Mesendoderm (in vitro differentiated cells): ENCODE measurements at regions not wholly inside any gene's neighbourhood (a gene's known extent, or its start where the extent isn't known, plus 50 kb on each side); places are given as distances from the start of the nearest gene placed in this dataset.

Experiments
- DNase-seq: peaks from one replicate; pipeline ENCODE4 v3.0.0; 2013
- H2AK5ac ChIP-seq: 2 replicates; pipeline ENCODE4 v1.6.1; 2013; ENCODE audit warnings: low read length, inconsistent platforms
- H2BK120ac ChIP-seq: 2 replicates; pipeline ENCODE4 v1.6.1; 2013; ENCODE audit warnings: low read depth, mild to moderate bottlenecking, low read length, moderate library complexity, mixed read lengths
- H2BK15ac ChIP-seq: replicated peaks from 2 replicates; pipeline ENCODE4 v1.6.1; 2013; ENCODE audit warnings: low read depth, mild to moderate bottlenecking, moderate library complexity
- H2BK5ac ChIP-seq: 2 replicates; pipeline ENCODE4 v1.6.1; 2013; ENCODE audit warnings: low read length, inconsistent platforms
- H3K18ac ChIP-seq: 2 replicates; pipeline ENCODE4 v1.6.1; 2013; ENCODE audit warnings: mild to moderate bottlenecking, low read length, mixed read lengths
- H3K23ac ChIP-seq: one replicate; pipeline ENCODE4 v1.6.1; 2013; ENCODE audit warnings: low read length
- H3K27ac ChIP-seq: 2 replicates; pipeline ENCODE4 v1.5.1; 2013; ENCODE audit warnings: low read depth, mild to moderate bottlenecking, inconsistent platforms, low read length, moderate library complexity
- H3K27me3 ChIP-seq: 2 replicates; pipeline ENCODE4 v1.6.1; 2013; ENCODE audit warnings: low read length, control low read depth, mild to moderate bottlenecking, inconsistent platforms; ENCODE audit not compliant: insufficient read depth, poor library complexity
- H3K36me3 ChIP-seq: 2 replicates; pipeline ENCODE4 v1.6.1; 2013; ENCODE audit warnings: low read length, inconsistent platforms; ENCODE audit not compliant: control insufficient read depth, insufficient read depth
- H3K4ac ChIP-seq: one replicate; pipeline ENCODE4 v1.6.1; 2013; ENCODE audit warnings: low read depth, mild to moderate bottlenecking, low read length, moderate library complexity
- H3K4me1 ChIP-seq: 2 replicates; pipeline ENCODE4 v1.6.1; 2013; ENCODE audit warnings: low read depth, low read length, inconsistent platforms; ENCODE audit not compliant: control insufficient read depth
- H3K4me2 ChIP-seq: 2 replicates; pipeline ENCODE4 v1.6.1; 2013; ENCODE audit warnings: low read length
- H3K4me3 ChIP-seq: 2 replicates; pipeline ENCODE4 v1.5.1; 2013; ENCODE audit warnings: mild to moderate bottlenecking, low read length
- H3K56ac ChIP-seq: one replicate; pipeline ENCODE4 v1.6.1; 2013; ENCODE audit warnings: low read length
- H3K79me1 ChIP-seq: 2 replicates; pipeline ENCODE4 v1.6.1; 2013; ENCODE audit warnings: low read length, inconsistent platforms
- H3K79me2 ChIP-seq: 2 replicates; pipeline ENCODE4 v1.6.1; 2013; ENCODE audit warnings: mild to moderate bottlenecking, low read length; ENCODE audit not compliant: control insufficient read depth, insufficient read depth
- H3K9ac ChIP-seq: 2 replicates; pipeline ENCODE4 v1.6.1; 2013; ENCODE audit warnings: low read length, inconsistent platforms
- H4K5ac ChIP-seq: one replicate; pipeline ENCODE4 v1.6.1; 2013; ENCODE audit warnings: low read length
- H4K8ac ChIP-seq: one replicate; pipeline ENCODE4 v1.6.1; 2013; ENCODE audit warnings: low read depth, mild to moderate bottlenecking, control low read depth, low read length, moderate library complexity
- WGBS: extraction: QIAGEN DNeasy Blood & Tissue Kit; methylation state at CpG from one replicate; pipeline ENCODE4 v1.1.7; 2013; ENCODE audit warnings: low lambda C conversion rate, missing lambda C conversion rate; ENCODE audit not compliant: insufficient coverage; ENCODE audit errors: extremely low coverage; 5-methylcytosine and 5-hydroxymethylcytosine counted together

GRCh38 chr2:72001937-72002690, 145.5 kb downstream of the CYP26B1 start:
- Histone ChIP-seq H2BK15ac (no peak overlapping the region), H3K79me1 (no peaks in the 10 kb centered on the region), H3K4me2 (no peak overlapping the region), H3K27ac (no peak overlapping the region), H3K79me2 (no peaks in the 10 kb centered on the region), H2BK5ac (no peak overlapping the region), H3K4ac (no peak overlapping the region), H2AK5ac (no peak overlapping the region), H3K56ac (no peak overlapping the region), H3K4me3 (no peak overlapping the region), H3K36me3 (no peaks in the 10 kb centered on the region), H4K8ac (no peak overlapping the region), H3K27me3 (no peaks in the 10 kb centered on the region), H4K5ac (no peak overlapping the region), H2BK120ac (no peak overlapping the region), H3K4me1 (peaks cover 15% of the 10 kb centered on the region), H3K23ac (no peak overlapping the region), H3K9ac (no peak overlapping the region), H3K18ac (no peak overlapping the region)
- no CpG with 5 or more reads among the region's 9 CpGs for WGBS
- peak; percentile 85 for DNase-seq

GRCh38 chr2:72000110-72000509, 147.6 kb downstream of the CYP26B1 start:
- Histone ChIP-seq H2BK5ac (no peak overlapping the region), H3K9ac (no peak overlapping the region), H4K5ac (no peak overlapping the region), H3K18ac (no peak overlapping the region), H3K4me3 (no peak overlapping the region), H3K79me1 (no peaks in the 10 kb centered on the region), H4K8ac (no peak overlapping the region), H3K56ac (no peak overlapping the region), H3K27ac (no peak overlapping the region), H3K4ac (no peak overlapping the region), H3K79me2 (no peaks in the 10 kb centered on the region), H2AK5ac (no peak overlapping the region), H3K4me2 (no peak overlapping the region), H3K4me1 (peaks cover 15% of the 10 kb centered on the region), H3K23ac (no peak overlapping the region), H2BK15ac (no peak overlapping the region), H2BK120ac (no peak overlapping the region), H3K27me3 (no peaks in the 10 kb centered on the region), H3K36me3 (no peaks in the 10 kb centered on the region)
- WGBS, result no CpG with 5 or more reads among the region's 7 CpGs
- DNase-seq, result peak; percentile 59

- Histone ChIP-seq H3K27me3 (no peaks in the 10 kb centered on the region), H2BK15ac (no peak overlapping the region), H2BK5ac (no peak overlapping the region), H3K56ac (no peak overlapping the region), H3K4ac (no peak overlapping the region), H2AK5ac (no peak overlapping the region), H3K23ac (no peak overlapping the region), H3K4me1 (peaks cover 11% of the 10 kb centered on the region), H4K5ac (no peak overlapping the region), H3K79me2 (no peaks in the 10 kb centered on the region), H3K4me2 (no peak overlapping the region), H3K79me1 (no peaks in the 10 kb centered on the region), H4K8ac (no peak overlapping the region), H3K27ac (no peak overlapping the region), H3K4me3 (no peak overlapping the region), H3K18ac (no peak overlapping the region), H2BK120ac (no peak overlapping the region), H3K9ac (no peak overlapping the region), H3K36me3 (no peaks in the 10 kb centered on the region)
- no peak for DNase-seq
- no CpG with 5 or more reads among the region's 5 CpGs for WGBS
Measured at GRCh38 chr2:71999580-71999979, 148.1 kb downstream of the CYP26B1 start.

DNA sequence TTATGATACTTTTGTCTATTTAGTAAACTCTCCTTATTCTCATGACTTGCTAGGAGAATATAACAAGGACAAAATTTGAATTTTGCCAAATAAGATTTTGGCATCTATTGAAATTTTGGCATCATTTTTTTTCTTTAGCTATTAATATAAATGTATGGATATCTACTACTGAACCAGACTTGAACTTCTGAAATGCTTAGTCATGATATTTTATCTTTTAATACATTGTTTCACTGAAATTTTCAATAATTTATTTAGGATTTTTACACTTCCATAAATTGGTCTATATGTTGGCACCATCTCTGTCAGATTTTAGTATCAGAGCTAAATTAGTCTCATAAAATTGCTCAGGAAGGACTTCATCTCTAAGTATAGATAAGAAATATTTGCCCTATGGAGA, 149.8 kb downstream of the CYP26B1 start:
- Histone ChIP-seq H3K4me2 (no peak overlapping the region), H3K56ac (no peak overlapping the region), H3K27ac (no peak overlapping the region), H2AK5ac (no peak overlapping the region), H4K8ac (no peak overlapping the region), H3K23ac (no peak overlapping the region), H2BK120ac (no peak overlapping the region), H4K5ac (no peak overlapping the region), H3K79me2 (no peaks in the 10 kb centered on the region), H3K79me1 (no peaks in the 10 kb centered on the region), H3K18ac (no peak overlapping the region), H2BK15ac (no peak overlapping the region), H3K4me3 (no peak overlapping the region), H3K36me3 (no peaks in the 10 kb centered on the region), H3K27me3 (no peaks in the 10 kb centered on the region), H3K4ac (no peak overlapping the region), H2BK5ac (no peak overlapping the region), H3K4me1 (peaks cover 11% of the 10 kb centered on the region), H3K9ac (no peak overlapping the region)
- no peak for DNase-seq

- Histone ChIP-seq H3K56ac (no peak overlapping the region), H3K27ac (no peak overlapping the region), H3K4me1 (peaks cover 4% of the 10 kb centered on the region), H3K79me2 (no peaks in the 10 kb centered on the region), H2BK15ac (no peak overlapping the region), H3K23ac (no peak overlapping the region), H3K79me1 (no peaks in the 10 kb centered on the region), H3K9ac (no peak overlapping the region), H4K8ac (no peak overlapping the region), H2BK120ac (no peak overlapping the region), H3K18ac (no peak overlapping the region), H3K36me3 (no peaks in the 10 kb centered on the region), H4K5ac (no peak overlapping the region), H3K27me3 (no peaks in the 10 kb centered on the region), H3K4me2 (no peak overlapping the region), H2BK5ac (no peak overlapping the region), H3K4me3 (no peak overlapping the region), H2AK5ac (no peak overlapping the region), H3K4ac (no peak overlapping the region)
- peak; percentile 50 for DNase-seq
- no CpG with 5 or more reads among the region's 3 CpGs for WGBS
Measured at GRCh38 chr2:71995067-71995665, 152.5 kb downstream of the CYP26B1 start.

DNA sequence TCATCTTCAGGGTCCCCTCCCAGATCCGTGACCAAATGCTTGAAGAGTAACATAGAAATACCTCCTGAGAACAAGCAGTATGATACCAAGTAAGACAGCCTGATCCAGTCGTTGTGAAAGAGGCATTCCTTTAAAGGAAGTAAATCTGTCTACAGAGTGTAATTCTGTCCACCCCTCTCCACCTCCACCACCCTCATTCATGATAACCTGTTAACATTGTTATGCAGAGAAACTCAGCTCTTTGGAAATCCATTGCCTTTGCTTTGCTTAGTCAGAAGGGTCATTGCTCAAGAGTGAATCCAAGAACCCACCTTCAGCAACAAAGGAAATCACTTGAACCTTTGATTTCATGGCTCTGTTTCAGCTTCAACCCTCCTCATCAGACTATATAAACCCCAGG, 155.6 kb downstream of the CYP26B1 start:
- no peak for DNase-seq
- no peak overlapping the region for H2BK120ac ChIP-seq
- no peak overlapping the region for H3K4ac ChIP-seq
- H2BK5ac ChIP-seq, result no peak overlapping the region
- no peak overlapping the region for H4K8ac ChIP-seq
- H3K27ac ChIP-seq, result no peak overlapping the region
- H3K36me3 ChIP-seq, result no peaks in the 10 kb centered on the region
- no peak overlapping the region for H4K5ac ChIP-seq
- H3K4me3 ChIP-seq, result no peak overlapping the region
- no peak overlapping the region for H2BK15ac ChIP-seq
- no peaks in the 10 kb centered on the region for H3K79me1 ChIP-seq
- H2AK5ac ChIP-seq, result no peak overlapping the region
- no peaks in the 10 kb centered on the region for H3K4me1 ChIP-seq
- no peaks in the 10 kb centered on the region for H3K27me3 ChIP-seq
- no peak overlapping the region for H3K18ac ChIP-seq
- no peak overlapping the region for H3K4me2 ChIP-seq
- no peak overlapping the region for H3K9ac ChIP-seq
- H3K56ac ChIP-seq, result no peak overlapping the region
- no CpG with 5 or more reads among the region's 2 CpGs for WGBS
- H3K23ac ChIP-seq, result no peak overlapping the region
- no peaks in the 10 kb centered on the region for H3K79me2 ChIP-seq
